ENCODE measurements at regions not wholly inside any gene's neighbourhood (a gene's known extent, or its start where the extent isn't known, plus 50 kb on each side); places are given as distances from the start of the nearest gene placed in this dataset.
"Not testable (repeated sequence)": the region's sequence is repeated elsewhere in the genome, so short reads cannot be mapped to it uniquely, and the experiment has no call there.

DNA sequence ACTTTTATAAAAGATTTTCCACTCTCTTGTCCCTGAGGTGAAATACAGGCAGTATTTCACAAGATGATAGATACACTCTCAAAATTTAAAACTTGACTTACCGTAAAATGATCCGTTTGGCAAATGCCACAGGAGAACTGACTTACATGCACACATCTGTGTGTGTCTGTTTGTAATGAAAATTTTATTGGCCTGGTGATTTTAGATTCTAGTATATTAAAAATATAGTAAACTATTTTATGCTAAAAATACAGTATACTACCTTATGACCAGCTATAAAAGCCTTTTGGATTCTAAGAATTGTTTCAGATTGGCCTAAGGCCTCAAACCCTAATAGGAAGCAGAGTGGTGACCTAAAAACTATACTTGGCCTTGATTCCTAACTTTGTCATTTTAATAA, 362.7 kb downstream of the IPMK start:
- DNase-seq: no peak
- intact Hi-C loops (cut with DNase I): no loop called here

- intact Hi-C loops (cut with DNase I): no loop called here
- DNase-seq: no peak
Observed at GRCh38 chr10:57898231-57898630, 369.5 kb downstream of the IPMK start.

- no peak for DNase-seq
- intact Hi-C loops (cut with DNase I): no loop called here
Observed at GRCh38 chr10:57897611-57898010, 370.1 kb downstream of the IPMK start.

DNA sequence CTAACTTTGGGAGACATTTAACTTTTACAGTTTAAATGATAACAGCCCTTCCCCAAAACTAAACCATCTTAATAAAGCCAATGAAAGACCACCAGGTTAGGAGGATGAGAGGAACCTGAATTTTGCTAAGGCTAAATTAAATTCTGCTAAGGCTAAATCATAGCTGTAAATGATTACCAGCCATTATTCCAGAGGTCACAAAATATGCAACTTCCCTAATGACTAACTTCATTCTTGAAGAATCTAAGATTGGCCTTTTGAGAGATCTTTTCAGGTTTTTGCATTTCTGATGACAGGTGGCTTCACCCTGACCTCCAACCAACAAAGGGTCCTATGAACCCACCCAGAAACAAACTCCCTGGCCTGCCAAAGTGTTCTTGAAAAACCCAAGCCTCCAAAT, 373.3 kb downstream of the IPMK start:
- no peak for DNase-seq
- intact Hi-C loops (cut with DNase I): no loop called here

GRCh38 chr10:57891201-57892006, 376.3 kb downstream of the IPMK start:
- intact Hi-C loops (cut with DNase I): no loop called here
- no peak for DNase-seq

- intact Hi-C loops (cut with DNase I): no loop called here
- DNase-seq: no peak
Observed at GRCh38 chr10:57890691-57891090, 377.0 kb downstream of the IPMK start.

DNA sequence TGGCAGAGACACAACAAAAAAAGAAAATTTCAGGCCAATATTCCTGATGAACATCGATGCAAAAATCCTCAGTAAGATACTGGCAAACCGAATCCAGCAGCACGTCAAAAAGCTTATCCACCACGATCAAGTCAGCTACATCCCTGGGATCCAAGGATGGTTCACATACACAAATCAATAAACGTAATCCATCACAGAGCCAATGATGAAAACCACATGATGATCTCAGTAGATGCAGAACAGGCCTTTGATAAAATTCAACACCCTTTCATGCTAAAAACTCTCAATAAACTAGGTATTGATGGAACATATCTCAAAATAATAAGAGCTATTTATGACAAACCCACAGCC, 382.1 kb downstream of the IPMK start:
- intact Hi-C loops (cut with DNase I); DNase-seq: not testable (repeated sequence)

- DNase-seq: no peak
- intact Hi-C loops (cut with DNase I): no loop called here
Observed at GRCh38 chr10:57884965-57885617, 382.6 kb downstream of the IPMK start.

DNA sequence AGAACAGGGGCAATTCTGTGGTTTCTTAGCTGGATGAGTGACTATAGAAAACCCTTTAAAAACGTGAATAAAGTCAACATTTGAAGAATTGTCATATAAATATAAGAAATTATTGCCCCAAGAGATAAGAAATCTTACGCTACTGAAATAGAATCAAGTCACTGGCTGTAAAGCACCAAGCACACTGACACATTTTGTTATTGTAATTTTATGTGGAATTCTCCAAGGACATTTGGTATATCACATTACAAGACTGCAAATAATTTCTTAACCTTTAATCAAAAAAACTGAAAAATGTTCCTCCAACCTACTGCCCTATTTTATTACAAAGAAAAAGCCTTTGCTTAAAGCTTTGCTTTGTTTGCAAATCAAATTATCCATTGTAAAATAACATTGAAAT, 383.3 kb downstream of the IPMK start:
- intact Hi-C loops (cut with DNase I): no loop called here
- no peak for DNase-seq

GRCh38 chr10:57880446-57881227, 387.1 kb downstream of the IPMK start:
- DNase-seq: no peak
- intact Hi-C loops (cut with DNase I): no loop called here

GRCh38 chr10:57874810-57875209, 392.9 kb downstream of the IPMK start:
- intact Hi-C loops (cut with DNase I): no loop called here
- no peak for DNase-seq

GRCh38 chr10:57867241-57867640, 400.5 kb downstream of the IPMK start:
- intact Hi-C loops (cut with DNase I): no loop called here
- DNase-seq: no peak

DNA sequence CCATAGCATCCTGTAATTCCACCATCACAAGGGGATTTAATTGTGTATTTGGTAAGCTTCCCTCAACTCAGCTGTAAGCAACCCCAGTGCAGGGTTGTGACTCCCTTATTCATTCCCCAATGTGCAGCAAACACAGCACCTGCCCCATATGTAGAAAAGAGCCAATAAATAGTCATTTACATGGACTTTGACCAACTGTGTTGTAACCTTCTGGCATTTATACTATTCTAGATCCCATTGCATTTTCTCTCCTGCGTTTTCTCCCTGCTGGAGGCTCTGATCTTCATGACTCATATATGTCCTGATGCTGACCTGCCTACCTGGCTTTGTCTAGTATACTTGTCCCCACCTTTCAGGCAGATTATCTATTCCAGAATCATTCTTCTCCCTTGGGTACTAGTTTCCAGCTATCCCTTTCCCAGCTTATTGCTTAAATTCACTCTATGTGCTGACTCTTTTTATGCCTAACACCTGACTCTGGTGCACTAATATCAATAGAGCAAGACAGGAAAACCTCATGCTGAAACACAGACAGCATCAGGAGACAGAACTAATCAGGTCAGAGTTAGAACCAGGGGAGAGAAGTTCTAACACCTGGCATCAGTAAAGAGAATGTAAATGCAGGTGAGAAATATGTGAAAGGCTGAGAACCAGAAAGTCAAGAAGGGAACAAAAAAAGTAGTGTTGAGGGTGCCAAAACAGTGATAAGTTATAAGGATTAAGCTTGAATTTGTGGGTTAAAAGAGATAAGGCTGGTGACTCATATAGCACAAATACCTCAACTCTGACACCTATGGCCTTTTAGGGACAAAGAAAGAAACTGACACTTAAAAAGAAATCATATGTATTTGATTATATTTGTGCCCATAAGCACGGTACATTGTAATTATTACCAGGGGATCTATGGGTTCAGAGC, 402.7 kb downstream of the IPMK start:
- intact Hi-C loops (cut with DNase I): no loop called here
- DNase-seq: no peak

- intact Hi-C loops (cut with DNase I): no loop called here
- DNase-seq: no peak
Observed at GRCh38 chr10:57849691-57850357, 417.9 kb downstream of the IPMK start.

- no peak for DNase-seq
- intact Hi-C loops (cut with DNase I): no loop called here
Observed at GRCh38 chr10:57846307-57847065, 421.2 kb downstream of the IPMK start.

- DNase-seq: no peak
- intact Hi-C loops (cut with DNase I): no loop called here
Observed at GRCh38 chr10:57844387-57844998, 423.2 kb downstream of the IPMK start.

DNA sequence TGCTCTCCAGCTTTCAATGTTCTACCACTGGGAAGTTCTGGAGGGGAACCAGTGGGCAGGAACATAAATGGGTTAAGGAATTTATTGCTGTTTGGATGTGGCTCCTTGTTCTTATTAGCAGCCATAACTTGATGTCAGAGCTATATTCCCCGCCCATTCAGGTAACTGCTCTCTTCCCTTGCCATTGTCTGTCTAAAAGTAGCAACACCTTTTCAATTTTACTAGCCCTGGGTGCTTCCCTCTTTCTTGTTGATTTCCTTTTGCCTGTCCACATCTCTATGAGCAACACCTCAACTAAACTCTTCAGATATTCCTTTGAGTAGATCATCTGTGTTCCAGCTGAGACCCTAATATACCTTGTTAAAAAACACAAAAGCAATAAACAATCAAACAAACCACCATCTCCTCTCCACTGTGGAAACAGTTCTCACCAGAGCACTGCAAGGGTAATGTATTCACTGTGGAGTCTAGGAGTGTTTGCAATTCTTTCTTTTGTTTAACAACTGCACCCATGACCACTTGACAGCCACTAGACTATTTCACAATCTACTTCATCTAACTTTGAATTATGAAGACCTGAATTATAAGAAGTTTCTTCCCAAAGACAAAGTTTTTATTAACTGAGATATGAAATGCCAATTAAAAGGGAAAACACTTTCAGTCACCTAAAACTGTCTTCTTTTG, 436.7 kb downstream of the IPMK start:
- intact Hi-C loops (cut with DNase I): no loop called here

More for the DNA sequence above, 436.7 kb downstream of the IPMK start:
- no peak for DNase-seq
